Thoracic aorta (tissue), 2 donors: ENCODE measurements at regions not wholly inside any gene's neighbourhood (a gene's known extent, or its start where the extent isn't known, plus 50 kb on each side); places are given as distances from the start of the nearest gene placed in this dataset.

Experiments
- ATAC-seq: fragments of 150-250 bp; one replicate; pipeline ENCODE4 v1.8.0; 2017; ENCODE audit warnings: low read depth; ENCODE audit not compliant: insufficient number of reproducible peaks, low FRiP score
- DNase-seq: peaks from one replicate; pipeline ENCODE4 v3.0.0-alpha.2; 2020; ENCODE audit warnings: low spot score
- H3K27ac ChIP-seq, 2 donors: fragments of 200-600 bp; sonication (generic); 1 replicate in 1 of 2; 2 replicates in 1 of 2; pipeline ENCODE4 v1.5.1; 2016; ENCODE audit warnings: mild to moderate bottlenecking in 2 of 2, moderate library complexity in 2 of 2
- H3K27me3 ChIP-seq: fragments of 200-600 bp; sonication (generic); replicated peaks from 2 replicates; pipeline ENCODE4 v1.6.0; 2016; ENCODE audit warnings: mild to moderate bottlenecking; ENCODE audit not compliant: insufficient read depth
- H3K36me3 ChIP-seq: fragments of 200-600 bp; sonication (generic); one replicate; pipeline ENCODE4 v1.5.1; 2016
- H3K4me1 ChIP-seq, 2 donors: fragments of 200-600 bp; sonication (generic); 1 replicate in 1 of 2; 2 replicates in 1 of 2; pipeline versions ENCODE4 v1.5.1 to v1.6.0; 2016; ENCODE audit warnings: low read depth in 2 of 2, mild to moderate bottlenecking in 1 of 2; ENCODE audit not compliant: control insufficient read depth in 1 of 2
- H3K4me3 ChIP-seq: fragments of 200-600 bp; sonication (generic); 2 replicates; pipeline ENCODE4 v1.5.1; 2016; ENCODE audit warnings: mild to moderate bottlenecking
- H3K9me3 ChIP-seq: fragments of 200-600 bp; sonication (generic); 2 replicates; pipeline ENCODE4 v1.5.1; 2016
- TF ChIP-seq, protein P1 (sequence below): fragments of 200-600 bp; sonication (generic); IDR thresholded peaks from one replicate; pipeline ENCODE4 v1.5.1; 2019; ENCODE audit warnings: antibody characterized with exemption

DNA sequence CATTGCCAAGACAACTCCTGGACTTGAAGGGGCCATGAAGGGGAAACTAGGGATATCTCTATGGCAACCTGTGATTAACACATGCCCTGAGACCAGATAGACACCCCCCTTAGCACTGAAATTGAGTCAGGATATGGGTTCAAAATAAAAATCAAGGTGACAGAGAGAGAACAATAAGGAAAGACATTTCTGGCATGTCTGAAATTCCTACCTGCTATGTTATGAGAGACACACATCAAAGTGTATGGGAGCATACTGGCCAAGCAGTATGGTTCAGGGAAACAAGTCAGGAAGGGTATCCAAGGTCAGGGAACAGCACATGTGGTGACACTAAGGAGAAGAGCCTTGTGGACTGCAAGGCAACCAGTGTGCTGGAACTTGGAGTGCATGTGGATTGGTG lies 388.7 kb downstream of the SHQ1 start:
- Histone ChIP-seq H3K27ac (no peak overlapping the region), H3K36me3 (no peaks in the 10 kb centered on the region), H3K4me1 (no peaks in the 10 kb centered on the region), H3K27me3 (no peaks in the 10 kb centered on the region), H3K4me3 (no peak overlapping the region), H3K9me3 (no peaks in the 10 kb centered on the region)
- DNase-seq (no peak), ATAC-seq (no peak)
- TF ChIP-seq, protein P1, sequence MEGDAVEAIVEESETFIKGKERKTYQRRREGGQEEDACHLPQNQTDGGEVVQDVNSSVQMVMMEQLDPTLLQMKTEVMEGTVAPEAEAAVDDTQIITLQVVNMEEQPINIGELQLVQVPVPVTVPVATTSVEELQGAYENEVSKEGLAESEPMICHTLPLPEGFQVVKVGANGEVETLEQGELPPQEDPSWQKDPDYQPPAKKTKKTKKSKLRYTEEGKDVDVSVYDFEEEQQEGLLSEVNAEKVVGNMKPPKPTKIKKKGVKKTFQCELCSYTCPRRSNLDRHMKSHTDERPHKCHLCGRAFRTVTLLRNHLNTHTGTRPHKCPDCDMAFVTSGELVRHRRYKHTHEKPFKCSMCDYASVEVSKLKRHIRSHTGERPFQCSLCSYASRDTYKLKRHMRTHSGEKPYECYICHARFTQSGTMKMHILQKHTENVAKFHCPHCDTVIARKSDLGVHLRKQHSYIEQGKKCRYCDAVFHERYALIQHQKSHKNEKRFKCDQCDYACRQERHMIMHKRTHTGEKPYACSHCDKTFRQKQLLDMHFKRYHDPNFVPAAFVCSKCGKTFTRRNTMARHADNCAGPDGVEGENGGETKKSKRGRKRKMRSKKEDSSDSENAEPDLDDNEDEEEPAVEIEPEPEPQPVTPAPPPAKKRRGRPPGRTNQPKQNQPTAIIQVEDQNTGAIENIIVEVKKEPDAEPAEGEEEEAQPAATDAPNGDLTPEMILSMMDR = no peak

DNA sequence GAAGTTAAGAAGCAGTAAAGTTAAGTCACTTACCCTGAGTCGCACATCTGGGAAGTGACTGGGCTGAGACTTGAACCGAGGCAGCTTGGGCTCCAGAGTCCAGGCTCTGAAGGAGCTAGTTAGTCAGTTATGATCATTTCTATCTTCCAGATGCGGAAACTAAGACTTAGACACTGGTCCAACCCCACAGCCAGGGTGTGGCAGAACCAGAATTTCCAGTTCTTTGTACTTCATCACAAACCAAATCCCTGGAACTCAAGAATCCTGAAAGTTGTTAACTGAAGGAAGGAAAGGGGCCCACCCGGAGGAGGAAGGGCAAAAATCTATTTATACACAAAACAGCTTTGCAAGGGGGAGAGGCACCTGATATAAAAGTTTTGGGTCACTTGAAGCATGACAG lies 389.9 kb downstream of the SHQ1 start:
- DNase-seq = no peak
- TF ChIP-seq, protein P1 = no peak
- no peak overlapping the region for H3K27ac ChIP-seq
- H3K4me1 ChIP-seq = no peaks in the 10 kb centered on the region
- no peaks in the 10 kb centered on the region for H3K27me3 ChIP-seq
- no peaks in the 10 kb centered on the region for H3K9me3 ChIP-seq
- H3K36me3 ChIP-seq = no peaks in the 10 kb centered on the region
- H3K4me3 ChIP-seq = no peak overlapping the region
- ATAC-seq = no peak

DNA sequence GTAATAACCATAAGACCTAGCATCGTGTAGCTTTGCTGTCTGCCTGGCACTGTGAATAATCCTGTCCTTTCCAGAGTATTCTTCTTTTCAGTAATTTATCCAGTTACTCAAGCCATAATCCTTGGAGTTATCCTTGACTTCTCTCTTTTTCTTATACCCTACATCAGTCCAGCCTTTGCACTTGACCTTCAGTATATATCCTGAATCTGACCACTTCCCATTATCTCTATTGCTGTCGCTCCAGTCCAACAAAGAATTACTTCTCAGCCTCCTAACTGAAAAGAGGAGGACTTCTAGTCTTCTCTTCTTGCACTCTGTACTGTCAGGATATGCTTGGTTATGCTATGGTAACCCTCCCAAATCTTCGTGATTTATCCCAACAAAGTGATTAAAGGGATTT lies 393.8 kb downstream of the SHQ1 start:
- no peak overlapping the region for H3K27ac ChIP-seq
- no peak for DNase-seq
- H3K9me3 ChIP-seq = no peaks in the 10 kb centered on the region
- H3K36me3 ChIP-seq = no peaks in the 10 kb centered on the region
- H3K4me3 ChIP-seq = no peak overlapping the region
- TF ChIP-seq, protein P1 = no peak
- ATAC-seq = no peak
- H3K27me3 ChIP-seq = no peaks in the 10 kb centered on the region
- no peaks in the 10 kb centered on the region for H3K4me1 ChIP-seq

DNA sequence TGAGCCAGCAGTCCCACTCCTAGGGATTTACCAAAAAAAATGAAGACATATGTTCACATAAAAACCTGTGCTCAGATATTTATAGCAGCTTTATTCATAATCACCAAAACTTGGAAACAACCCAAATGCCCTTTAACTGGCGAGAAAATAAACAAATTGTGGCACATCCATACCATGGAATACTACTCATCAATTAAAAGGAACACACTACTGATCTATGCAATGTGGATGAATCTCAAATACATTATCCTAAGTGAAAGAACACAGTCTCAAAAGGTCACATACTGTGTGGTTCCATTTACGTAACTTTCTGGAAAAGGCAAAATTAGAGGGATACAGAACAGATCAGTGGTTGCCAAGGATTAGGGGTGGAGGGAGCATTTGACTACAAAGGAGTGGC lies 394.5 kb downstream of the SHQ1 start:
- Histone ChIP-seq H3K27me3 (no peaks in the 10 kb centered on the region), H3K4me1 (no peaks in the 10 kb centered on the region), H3K4me3 (no peak overlapping the region), H3K9me3 (no peaks in the 10 kb centered on the region), H3K27ac (no peak overlapping the region), H3K36me3 (no peaks in the 10 kb centered on the region)
- TF ChIP-seq, protein P1 = no peak
- ATAC-seq (no peak), DNase-seq (no peak)

DNA sequence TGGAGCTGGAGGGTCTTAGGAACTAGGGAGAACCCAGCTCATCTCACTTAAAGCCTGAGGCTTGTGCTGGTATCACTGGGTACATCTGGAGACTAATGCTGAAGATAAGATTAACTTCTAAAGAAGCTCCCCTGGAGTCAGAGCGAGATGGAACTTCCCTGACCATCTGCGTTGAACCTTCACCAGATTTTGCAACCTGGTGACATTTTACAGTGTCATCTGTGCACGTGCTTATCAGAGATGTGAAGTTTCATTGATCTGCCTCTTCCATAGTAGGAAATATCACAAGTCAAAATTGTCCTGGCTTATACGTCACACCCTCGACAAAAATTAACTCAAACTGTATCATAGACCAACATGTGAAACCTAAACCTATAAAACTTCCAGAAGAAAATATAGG lies 395.5 kb downstream of the SHQ1 start:
- Histone ChIP-seq H3K4me1 (no peaks in the 10 kb centered on the region), H3K4me3 (no peak overlapping the region), H3K27me3 (no peaks in the 10 kb centered on the region), H3K27ac (no peak overlapping the region), H3K36me3 (no peaks in the 10 kb centered on the region), H3K9me3 (no peaks in the 10 kb centered on the region)
- ATAC-seq = no peak
- TF ChIP-seq, protein P1 = no peak
- DNase-seq = no peak
